Left hindlimb (tissue), 1 donor: ENCODE measurements at regions not wholly inside any gene's neighbourhood (a gene's known extent, or its start where the extent isn't known, plus 50 kb on each side); places are given as distances from the start of the nearest gene placed in this dataset.

Source experiments
- DNase-seq: peaks from one replicate; pipeline ENCODE4 v3.0.0-alpha.2; 2018

GRCh38 chr3:107308716-107309115 lies 68.5 kb upstream of the CCDC54 start:
- DNase-seq = no peak

- DNase-seq = no peak
Observed at GRCh38 chr3:107309312-107309711, 67.9 kb upstream of the CCDC54 start.

- DNase-seq = no peak
Observed at GRCh38 chr3:107313711-107314110, 63.5 kb upstream of the CCDC54 start.

GRCh38 chr3:107315141-107315540 lies 62.1 kb upstream of the CCDC54 start:
- no peak for DNase-seq

GRCh38 chr3:107323723-107324122 lies 53.5 kb upstream of the CCDC54 start:
- DNase-seq = no peak

GRCh38 chr3:107325446-107325845 lies 51.8 kb upstream of the CCDC54 start:
- no peak for DNase-seq
